GM23248 (cell line): ENCODE measurements at regions not wholly inside any gene's neighbourhood (a gene's known extent, or its start where the extent isn't known, plus 50 kb on each side); places are given as distances from the start of the nearest gene placed in this dataset.

Experiments used
- EZH2 ChIP-seq: fragments of 200-600 bp; sonication (generic); IDR thresholded peaks from 2 replicates; pipeline ENCODE4 v1.6.1; 2018; ENCODE audit warnings: antibody characterized with exemption, mild to moderate bottlenecking; ENCODE audit not compliant: insufficient read depth, poor library complexity, severe bottlenecking
- EZH2phosphoT487 ChIP-seq: fragments of 200-600 bp; sonication (generic); IDR thresholded peaks from 2 replicates; pipeline ENCODE4 v1.6.1; 2018; ENCODE audit warnings: antibody characterized with exemption, moderate library complexity, mild to moderate bottlenecking, low read depth; ENCODE audit not compliant: insufficient read depth

GRCh38 chr1:30052178-30052577, 671.2 kb downstream of the MATN1 start:
- TF ChIP-seq EZH2: no peak
- no peak for TF ChIP-seq EZH2phosphoT487
